DMS 273 treated with DMSO at 0.1 percent for 48 hours (cell line): ENCODE measurements at regions not wholly inside any gene's neighbourhood (a gene's known extent, or its start where the extent isn't known, plus 50 kb on each side); places are given as distances from the start of the nearest gene placed in this dataset.

Source experiments
- DNase-seq: peaks from one replicate; lab custom pipeline; 2025; lab: John Stamatoyannopoulos, UW

DNA sequence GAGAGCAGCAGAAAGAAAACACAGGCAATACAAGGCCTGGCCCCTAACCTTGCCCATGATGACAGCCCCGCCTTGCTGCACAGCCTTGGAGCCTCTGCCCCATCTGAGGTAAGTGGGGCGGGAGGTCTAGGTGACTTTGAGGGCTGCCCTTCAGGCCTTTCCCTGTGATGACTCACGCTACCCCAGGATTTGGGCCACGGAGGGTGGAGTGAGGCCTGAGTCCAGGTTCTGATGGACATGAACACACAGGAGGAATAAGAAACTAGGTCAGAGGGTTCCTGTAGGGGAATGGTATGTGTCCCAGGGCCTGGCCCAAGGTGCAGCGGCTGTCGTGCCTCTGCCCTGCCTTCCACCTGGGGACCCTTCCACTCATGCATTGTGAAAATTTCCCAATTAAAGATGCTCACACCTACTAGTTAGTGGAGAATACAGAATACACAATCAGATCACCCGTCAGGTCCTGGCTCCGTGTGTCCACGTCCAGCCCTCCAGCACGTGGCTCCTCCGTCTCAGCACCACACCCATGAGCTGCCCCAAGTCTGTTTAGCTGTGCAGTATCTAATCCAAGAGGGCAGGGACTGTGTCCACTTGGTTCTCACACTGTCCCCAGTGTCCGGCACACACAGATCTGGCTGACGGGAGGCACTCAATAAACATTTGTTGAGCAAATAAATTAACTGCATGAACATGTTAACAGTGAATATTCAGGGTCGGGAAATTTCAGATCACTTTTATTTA, 111.0 kb downstream of the CHST1 start:
- DNase-seq, result no peak

- no peak for DNase-seq
These were observed 112.0 kb downstream of the CHST1 start for GRCh38 chr11:45553383-45553936.

- DNase-seq, result no peak
These were observed 114.2 kb downstream of the CHST1 start for GRCh38 chr11:45551191-45551713.

GRCh38 chr11:45549257-45549656, 116.2 kb downstream of the CHST1 start:
- no peak for DNase-seq

- no peak for DNase-seq
These were observed 119.1 kb downstream of the CHST1 start for GRCh38 chr11:45546366-45546765.

DNA sequence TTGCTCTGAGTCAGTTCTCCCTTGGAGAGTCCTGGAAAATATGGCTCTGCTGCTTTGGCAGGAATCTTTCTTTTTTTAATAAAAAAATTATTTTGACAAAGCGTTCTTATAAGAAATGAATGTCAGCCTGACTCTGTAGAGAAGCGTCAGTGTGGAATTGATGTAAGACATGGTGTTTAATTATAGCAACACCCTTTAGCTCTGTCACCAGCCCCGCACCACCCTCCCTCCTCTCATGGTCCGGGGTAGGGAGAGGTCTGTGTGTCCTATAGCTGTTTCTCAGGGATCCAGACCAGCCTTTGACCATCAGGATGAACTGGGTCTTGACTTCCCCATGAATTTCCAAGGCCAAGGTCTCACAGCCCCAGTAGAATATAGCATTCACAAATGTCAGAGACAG, 120.6 kb downstream of the CHST1 start:
- no peak for DNase-seq

DNA sequence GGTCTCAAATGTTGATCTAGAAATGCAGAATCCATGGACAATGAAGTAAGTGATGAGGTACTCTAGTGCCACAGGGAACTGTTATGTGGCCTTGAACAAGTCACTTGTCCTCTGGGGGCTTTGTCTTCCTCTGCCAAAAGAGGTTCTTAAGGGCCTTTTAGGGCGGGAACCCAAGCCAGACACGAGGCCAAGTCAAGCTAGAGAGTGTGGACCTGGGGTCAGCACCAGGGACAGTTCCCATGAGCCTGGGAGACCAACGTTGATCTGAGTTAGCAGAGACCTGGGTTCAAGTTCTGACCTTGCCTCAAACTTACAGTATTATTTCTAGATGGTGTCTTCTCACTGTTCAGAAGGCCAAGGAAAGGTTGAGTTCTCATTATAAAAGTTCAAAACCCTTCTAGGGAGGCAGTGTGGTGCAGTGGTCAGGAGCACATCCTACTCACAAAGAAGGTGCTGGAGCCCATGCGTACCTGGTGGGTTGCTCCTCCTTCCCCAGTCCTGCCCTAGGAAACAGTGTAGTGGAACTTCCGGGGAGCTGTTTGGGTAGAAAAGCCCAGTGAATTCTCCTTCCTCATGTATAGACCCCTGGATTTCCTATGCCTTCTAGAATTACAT, 121.5 kb downstream of the CHST1 start:
- no peak for DNase-seq

GRCh38 chr11:45543081-45543480, 122.3 kb downstream of the CHST1 start:
- DNase-seq, result no peak

- no peak for DNase-seq
These were observed 123.6 kb downstream of the CHST1 start for GRCh38 chr11:45541693-45542434.

DNA sequence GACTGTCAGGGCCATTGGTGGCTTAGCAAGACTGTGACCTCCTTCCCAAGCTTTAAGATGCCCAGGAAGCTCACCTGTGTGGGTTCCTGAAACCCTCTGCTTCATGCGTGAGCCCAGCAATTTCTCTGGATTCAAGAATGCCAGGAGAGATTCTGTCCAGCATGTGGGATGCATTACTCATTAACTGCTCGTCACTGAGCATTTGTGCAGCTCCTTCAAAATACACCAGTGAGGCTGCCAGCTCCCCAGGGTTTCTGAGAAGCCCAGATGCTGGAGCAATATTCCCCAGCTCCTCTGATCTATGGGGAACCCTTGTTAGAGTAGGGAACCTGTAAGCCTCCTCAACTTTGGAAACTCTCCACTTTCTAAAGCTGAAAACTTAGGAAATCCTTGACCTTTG, 126.5 kb downstream of the CHST1 start:
- DNase-seq, result no peak

DNA sequence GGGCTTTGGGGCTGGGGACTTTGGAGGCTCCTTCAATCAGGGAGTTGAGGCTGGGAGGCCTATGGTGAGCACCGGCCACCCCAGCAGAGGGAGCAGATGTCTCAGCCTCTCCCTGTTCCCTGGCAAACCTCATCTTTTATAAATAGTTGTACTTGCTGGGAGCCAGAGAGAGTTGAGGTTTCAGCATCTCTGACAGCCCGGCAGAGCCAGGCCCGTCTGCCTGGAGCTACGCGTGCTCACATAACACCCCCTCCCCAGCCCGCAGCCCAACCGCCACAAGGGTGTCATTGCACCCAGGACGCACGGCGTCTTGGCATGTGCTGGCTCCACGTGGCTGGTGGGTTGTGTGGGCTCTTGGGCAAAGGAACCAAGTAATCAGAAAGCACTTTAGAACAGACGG, 127.1 kb downstream of the CHST1 start:
- peak; percentile 8 for DNase-seq

GRCh38 chr11:45537614-45538013, 127.8 kb downstream of the CHST1 start:
- DNase-seq, result no peak

GRCh38 chr11:45535033-45535432, 130.4 kb downstream of the CHST1 start:
- DNase-seq, result no peak

DNA sequence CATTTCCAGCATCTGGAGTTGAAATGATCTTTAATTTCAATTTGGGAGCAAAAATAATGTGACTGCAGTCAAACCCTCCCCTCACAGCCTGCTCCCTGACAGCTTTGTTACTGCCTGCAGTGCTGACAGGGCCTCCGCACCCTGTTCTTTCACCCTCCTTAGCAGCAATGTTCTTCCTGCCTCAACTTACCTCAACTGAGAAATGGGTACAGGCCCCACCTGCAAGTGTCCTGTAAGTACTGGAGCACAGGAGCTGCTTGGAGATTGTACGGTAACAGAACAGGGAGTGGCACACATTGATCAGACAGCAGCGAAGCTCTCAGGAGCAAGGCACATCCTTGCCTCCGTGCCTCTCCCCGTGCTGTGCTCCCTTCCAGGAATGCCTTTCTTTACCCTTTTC, 131.3 kb downstream of the CHST1 start:
- no peak for DNase-seq

DNA sequence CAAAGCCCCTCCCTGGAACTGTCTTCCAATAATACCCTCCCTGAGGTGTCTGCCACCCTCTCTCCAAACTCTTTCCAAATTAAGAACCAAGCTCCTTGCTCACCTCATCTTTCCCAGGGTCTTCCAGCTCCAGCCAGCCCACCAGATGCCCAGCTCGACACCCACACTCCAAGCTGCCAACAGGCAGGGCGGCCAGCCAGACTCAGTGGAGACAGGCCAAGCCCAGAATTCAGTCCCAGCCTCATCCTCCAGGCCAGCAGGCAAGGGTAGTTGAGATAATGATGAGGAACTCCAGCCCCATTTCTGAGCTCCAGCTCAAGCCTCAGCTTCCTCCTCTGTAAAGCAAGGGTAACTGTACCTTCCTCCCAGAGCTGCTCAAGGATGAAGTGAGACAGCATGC, 132.9 kb downstream of the CHST1 start:
- peak; percentile 50 for DNase-seq

DNA sequence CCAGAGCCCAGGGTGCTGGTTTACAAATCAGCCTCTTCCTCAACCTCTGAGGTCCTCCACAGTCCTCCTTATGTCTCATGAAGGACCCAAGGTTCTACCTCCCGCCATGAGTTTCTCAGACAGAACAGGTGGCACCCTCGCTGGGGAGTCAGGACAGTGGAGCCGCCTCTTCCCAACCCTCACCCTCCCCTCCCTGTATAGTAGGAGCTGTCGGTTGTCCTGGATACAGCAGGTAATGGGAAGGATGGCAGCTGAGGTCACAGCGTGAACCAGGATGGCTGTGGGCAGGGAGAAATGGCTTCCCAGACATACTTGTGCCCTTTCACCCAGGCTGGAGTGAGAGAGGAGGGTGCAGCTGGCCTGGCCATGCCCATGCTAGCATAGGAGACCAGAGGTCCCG, 134.6 kb downstream of the CHST1 start:
- DNase-seq, result no peak

DNA sequence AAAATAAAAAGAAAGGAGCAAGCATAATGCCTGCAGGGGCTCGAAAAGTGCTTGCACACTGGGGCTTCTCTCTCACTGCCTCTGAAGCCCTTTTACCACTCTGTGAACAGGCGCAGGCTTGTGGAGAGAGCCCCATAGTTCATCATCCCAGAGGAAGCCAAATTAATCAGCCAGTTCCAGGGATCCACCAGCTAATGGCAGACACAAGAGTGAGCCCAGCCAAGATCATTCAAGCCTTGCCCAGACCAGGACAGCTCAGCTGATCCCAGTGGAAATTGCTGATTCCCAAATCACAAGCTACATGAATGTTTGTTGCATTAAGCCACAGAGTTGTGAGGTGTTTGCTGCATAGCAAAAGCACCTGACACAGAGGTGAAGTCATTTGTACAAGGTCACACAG, 135.3 kb downstream of the CHST1 start:
- no peak for DNase-seq

DNA sequence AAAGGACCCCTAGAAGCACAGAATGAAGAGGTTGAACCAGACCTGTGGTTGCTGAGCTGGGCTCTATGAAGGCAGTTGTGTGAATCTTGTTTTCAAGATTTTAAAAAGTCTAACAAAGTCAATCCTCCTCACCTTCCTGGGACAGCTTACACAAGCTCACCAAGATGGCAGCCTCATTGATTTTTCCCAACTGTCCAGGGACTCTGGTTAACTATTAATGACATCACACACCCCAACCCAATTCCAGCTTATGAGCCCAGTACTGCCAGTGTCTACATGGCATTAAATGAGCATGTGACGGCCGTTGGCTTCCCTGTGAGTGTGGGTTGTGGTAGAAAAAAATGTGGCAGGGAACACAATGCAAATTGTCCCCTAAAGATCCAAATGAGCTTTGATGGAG, 137.0 kb downstream of the CHST1 start:
- DNase-seq, result no peak

DNA sequence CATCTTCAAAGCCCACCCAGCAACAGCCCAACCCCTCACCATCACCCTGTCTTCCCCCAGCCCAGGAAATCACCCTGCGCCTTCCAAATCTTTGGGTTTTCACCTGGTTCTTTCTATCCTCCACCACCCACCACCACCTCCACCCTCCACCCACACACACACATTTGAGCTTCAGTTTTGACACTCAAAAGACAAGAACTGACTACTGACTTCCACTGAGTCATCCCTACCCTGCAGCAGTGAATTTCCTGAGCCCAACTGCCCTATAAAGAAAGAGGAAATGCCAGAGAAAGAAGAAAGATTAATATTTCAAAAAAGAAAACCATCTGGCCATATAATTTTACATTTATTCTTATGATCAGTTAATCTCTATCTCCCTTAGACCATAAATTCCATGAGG, 137.5 kb downstream of the CHST1 start:
- no peak for DNase-seq

GRCh38 chr11:45525393-45525792, 140.0 kb downstream of the CHST1 start:
- DNase-seq, result no peak

DNA sequence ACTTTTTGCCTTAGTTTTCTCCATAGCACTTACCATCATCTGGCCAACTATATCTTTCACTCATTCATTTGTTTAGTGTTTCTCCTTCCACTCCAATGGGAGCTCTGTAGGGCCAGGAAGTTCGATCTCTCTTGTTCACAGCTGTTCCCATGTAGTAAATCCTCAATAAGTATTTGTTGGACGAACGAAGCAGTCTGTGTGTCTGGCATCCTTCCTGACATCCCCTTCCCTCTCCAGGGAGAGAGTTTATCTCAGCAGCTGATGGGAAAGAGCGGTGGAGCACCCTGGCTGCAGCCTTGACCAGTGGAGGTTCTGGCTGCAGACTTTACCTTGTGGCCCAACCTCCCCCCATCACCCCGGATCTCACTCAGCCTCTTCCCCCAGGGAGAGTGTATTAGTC, 141.7 kb downstream of the CHST1 start:
- DNase-seq, result no peak

GRCh38 chr11:45518833-45519535, 146.4 kb downstream of the CHST1 start:
- no peak for DNase-seq
